Activated T-helper 2 cell treated with anti-CD3 and anti-CD28 coated beads, Interferon-gamma antibody, Interleukin-2, Interleukin-4, amounts not matched to agents 10 μg/mL and 5 μg/mL and 100 μg/mL, durations not matched to agents 14 hours and 24 hours and 36 hours (primary cell): ENCODE measurements at regions not wholly inside any gene's neighbourhood (a gene's known extent, or its start where the extent isn't known, plus 50 kb on each side); places are given as distances from the start of the nearest gene placed in this dataset.

Source experiments
- DNase-seq: peaks from one replicate; pipeline ENCODE4 v3.0.0; 2021; ENCODE audit warnings: low spot score
- H3K27ac Mint-ChIP-seq: one replicate; pipeline ENCODE4 v1.8.0; 2021; ENCODE audit warnings: mixed read lengths
- H3K27me3 Mint-ChIP-seq: one replicate; pipeline ENCODE4 v1.8.0; 2021; ENCODE audit warnings: low read depth, mixed read lengths
- H3K36me3 Mint-ChIP-seq: one replicate; pipeline ENCODE4 v1.8.0; 2021; ENCODE audit warnings: low read depth, mixed read lengths
- H3K4me1 Mint-ChIP-seq: one replicate; pipeline ENCODE4 v1.8.0; 2021; ENCODE audit warnings: low read depth, mixed read lengths
- H3K4me3 Mint-ChIP-seq: one replicate; pipeline ENCODE4 v1.8.0; 2021; ENCODE audit warnings: low read depth, mild to moderate bottlenecking, moderate library complexity, mixed read lengths
- H3K9me3 Mint-ChIP-seq: one replicate; pipeline ENCODE4 v1.8.0; 2021; ENCODE audit warnings: mixed read lengths
- intact Hi-C: fragments of 100-400 bp; cut with micrococcal nuclease; formaldehyde crosslinking; loops from one replicate; pipeline ENCODE4 v1.15.1; 2023

DNA sequence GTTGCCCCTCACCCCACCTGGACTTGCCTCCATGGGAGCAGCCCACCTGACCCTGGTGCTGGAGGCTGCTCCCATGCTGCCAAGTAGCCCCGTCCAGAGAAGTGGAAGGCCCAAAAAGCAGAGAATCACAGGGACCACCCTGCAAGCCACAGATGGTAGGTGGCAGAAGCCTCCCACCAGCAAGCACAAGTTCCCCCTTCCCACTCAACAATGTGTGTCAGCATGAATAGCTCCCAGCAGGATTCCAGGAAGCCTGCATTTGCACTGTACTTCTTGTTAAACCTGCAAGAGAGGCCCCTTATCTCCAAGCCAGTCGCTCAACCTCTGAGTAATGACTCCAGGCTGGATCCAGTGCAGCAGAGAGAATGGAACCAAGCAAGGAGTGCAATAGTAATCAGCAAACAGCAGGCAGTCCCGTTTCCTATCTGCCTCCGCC is 180.8 kb upstream of the CST7 start:
- Mint-ChIP-seq H3K36me3 (no peaks in the 10 kb centered on the region), H3K27me3 (peaks cover 6% of the 10 kb centered on the region), H3K4me3 (no peak overlapping the region), H3K9me3 (no peaks in the 10 kb centered on the region), H3K27ac (no peak overlapping the region), H3K4me1 (no peaks in the 10 kb centered on the region)
- DNase-seq = no peak
- intact Hi-C loops = no loop called here

DNA sequence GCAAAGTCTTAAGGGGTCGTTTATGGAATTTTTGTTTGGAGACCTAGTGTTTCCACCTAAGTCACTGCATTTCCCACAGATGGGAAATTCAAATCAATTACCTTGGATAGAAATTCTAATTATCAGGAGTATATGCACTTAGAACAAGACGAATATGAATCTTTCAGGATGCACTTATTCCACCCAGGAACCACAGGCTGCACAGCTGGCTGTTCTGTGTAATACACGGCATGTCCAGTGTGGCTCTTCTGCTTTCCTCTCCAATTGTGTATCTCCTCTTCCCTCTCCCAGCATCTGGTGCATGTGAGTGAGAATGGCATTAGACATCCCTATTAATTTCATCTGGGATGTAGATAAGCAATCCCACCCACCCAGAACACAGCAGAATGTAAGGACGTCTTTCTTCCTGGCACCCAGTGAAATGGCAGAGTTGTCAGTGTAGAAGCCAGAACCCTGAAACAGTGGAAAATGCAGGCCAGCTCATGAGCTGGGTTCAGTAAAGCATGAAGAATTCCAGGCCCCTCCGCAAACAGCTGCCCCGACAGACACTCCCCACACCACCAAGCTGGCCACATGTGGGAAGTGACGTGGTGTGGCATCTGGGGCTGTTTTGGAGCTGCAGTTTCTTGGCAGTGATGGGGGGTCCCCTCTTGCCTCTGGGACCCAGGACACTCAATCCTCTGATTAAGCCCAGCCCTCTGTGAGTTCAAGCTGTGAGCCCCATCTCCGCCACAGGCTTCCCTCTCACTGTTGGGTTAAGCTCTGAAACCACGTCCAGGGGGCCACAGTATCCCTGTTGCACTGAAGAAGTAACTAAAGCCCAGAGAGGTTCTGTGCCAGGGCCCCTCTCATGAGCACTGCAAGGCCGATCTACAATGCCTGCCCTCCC is 180.1 kb upstream of the CST7 start:
- Mint-ChIP-seq H3K4me3 (no peak overlapping the region), H3K9me3 (no peaks in the 10 kb centered on the region), H3K4me1 (peaks cover 6% of the 10 kb centered on the region), H3K27me3 (peaks cover 6% of the 10 kb centered on the region), H3K36me3 (no peaks in the 10 kb centered on the region), H3K27ac (no peak overlapping the region)
- DNase-seq = no peak
- intact Hi-C loops = no loop called here

DNA sequence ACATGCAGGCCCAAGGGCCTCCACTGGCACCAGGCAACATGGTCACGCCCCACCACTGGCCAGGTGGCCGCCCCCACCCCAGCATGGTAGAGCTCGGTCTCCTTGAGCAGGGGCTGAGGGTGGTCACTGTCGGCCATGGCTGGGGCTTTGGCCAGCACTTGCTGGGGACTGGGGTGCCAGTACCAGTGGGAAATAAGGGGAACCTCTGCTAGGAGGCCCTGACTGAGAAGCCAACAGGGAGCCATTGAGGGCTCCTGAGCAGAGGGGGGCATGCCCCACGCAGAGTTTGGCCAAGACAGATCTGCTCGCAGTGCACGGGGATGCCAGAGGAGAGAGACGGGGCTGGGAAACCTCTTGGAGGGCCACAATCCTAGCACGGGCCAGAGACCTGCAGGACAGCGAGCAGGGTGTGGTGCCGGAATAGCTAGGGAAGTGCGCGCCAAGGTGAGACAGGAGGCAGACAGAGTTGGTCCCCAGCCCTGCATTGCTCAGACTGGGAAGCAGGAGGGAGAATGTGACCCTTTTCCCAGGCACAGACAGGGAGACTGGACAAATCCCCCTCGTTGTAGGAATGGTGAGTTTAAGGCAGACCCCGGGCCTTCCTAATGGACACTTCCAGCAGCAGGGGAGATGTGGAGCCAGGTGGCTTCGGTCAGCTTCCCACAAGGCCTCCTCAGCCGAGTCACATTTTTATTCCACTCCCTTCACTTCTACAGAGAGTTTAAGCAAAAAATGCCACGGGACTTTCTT is 179.0 kb upstream of the CST7 start:
- H3K4me1 Mint-ChIP-seq = peaks cover 6% of the 10 kb centered on the region
- no peak overlapping the region for H3K4me3 Mint-ChIP-seq
- H3K36me3 Mint-ChIP-seq = no peaks in the 10 kb centered on the region
- intact Hi-C loops = no loop called here
- H3K27me3 Mint-ChIP-seq = peaks cover 8% of the 10 kb centered on the region
- no peak overlapping the region for H3K27ac Mint-ChIP-seq
- H3K9me3 Mint-ChIP-seq = peaks cover 7% of the 10 kb centered on the region
- no peak for DNase-seq

DNA sequence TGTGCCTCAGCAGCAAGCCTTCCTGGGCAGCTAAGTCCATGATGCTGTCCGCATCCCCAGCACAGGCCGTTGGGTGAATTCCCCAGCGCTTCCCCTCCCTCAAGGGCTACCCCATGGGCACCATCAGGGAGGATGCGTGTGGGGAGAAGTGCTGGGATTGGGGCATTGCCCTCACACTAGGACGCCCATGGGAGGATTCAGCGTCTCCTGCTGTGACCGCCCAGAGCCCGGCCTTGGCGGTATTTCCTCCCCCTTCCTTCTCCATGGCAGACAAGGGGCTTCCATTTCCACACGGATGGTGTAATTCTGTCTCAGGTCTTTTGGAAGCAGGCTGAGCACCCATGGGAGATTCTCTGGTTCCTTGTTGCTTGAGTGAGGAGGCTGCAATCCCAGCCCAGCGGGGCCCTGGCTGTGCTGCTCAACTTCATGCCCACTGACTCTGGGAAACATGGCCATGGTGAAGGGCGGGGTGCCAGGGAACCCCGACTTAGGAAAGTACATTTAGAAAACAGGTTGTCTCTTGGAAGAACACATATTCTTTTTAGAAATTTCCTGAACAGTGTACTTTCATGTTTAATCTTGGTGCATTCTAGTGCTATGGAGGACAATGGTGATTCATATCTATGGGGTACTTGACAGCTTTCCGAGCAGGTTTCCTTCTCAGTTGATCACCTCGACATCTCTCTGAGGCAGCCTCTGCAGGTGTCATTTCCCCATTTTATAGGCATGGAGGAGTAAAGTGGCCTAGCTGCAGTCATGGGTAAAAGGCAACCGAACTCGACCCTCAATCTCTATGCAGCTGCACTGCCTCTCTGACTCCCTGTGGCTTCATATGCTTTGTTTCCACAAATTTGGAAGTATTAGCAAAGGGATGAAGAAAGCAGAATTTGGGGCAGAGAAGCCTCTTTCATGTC is 178.2 kb upstream of the CST7 start:
- Mint-ChIP-seq H3K9me3 (peaks cover 13% of the 10 kb centered on the region), H3K4me3 (no peak overlapping the region), H3K27me3 (peaks cover 8% of the 10 kb centered on the region), H3K4me1 (peaks cover 6% of the 10 kb centered on the region), H3K27ac (no peak overlapping the region), H3K36me3 (no peaks in the 10 kb centered on the region)
- no peak for DNase-seq
- intact Hi-C loops = no loop called here

- peaks cover 13% of the 10 kb centered on the region for H3K9me3 Mint-ChIP-seq
- DNase-seq = no peak
- H3K36me3 Mint-ChIP-seq = no peaks in the 10 kb centered on the region
- peaks cover 6% of the 10 kb centered on the region for H3K4me1 Mint-ChIP-seq
- intact Hi-C loops = no loop called here
- H3K4me3 Mint-ChIP-seq = no peak overlapping the region
- H3K27me3 Mint-ChIP-seq = peaks cover 13% of the 10 kb centered on the region
- no peak overlapping the region for H3K27ac Mint-ChIP-seq
These were observed 177.5 kb upstream of the CST7 start for GRCh38 chr20:24771542-24772061.

DNA sequence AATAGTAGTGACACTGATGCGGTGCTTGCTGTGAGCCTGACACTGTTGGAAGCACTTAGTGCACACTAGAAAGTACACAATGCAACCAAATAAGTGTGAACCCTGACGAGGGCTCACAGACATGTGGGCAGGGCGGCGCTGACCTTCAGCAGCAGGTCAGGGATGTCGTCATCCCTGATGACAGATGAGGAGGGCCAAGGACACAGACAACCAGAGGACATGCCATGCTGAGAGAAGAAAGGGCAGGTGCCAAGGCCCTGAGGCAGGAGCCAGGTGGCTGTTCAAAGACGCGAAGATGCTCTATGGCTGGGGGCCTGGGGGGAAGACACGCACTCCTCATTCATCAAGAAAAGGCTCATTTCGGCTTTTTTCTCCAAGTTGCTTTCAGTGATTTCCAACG is 176.4 kb upstream of the CST7 start:
- Mint-ChIP-seq H3K4me3 (no peak overlapping the region), H3K36me3 (no peaks in the 10 kb centered on the region), H3K9me3 (peaks cover 13% of the 10 kb centered on the region), H3K4me1 (peaks cover 6% of the 10 kb centered on the region), H3K27me3 (peaks cover 16% of the 10 kb centered on the region), H3K27ac (no peak overlapping the region)
- intact Hi-C loops = no loop called here
- DNase-seq = no peak

DNA sequence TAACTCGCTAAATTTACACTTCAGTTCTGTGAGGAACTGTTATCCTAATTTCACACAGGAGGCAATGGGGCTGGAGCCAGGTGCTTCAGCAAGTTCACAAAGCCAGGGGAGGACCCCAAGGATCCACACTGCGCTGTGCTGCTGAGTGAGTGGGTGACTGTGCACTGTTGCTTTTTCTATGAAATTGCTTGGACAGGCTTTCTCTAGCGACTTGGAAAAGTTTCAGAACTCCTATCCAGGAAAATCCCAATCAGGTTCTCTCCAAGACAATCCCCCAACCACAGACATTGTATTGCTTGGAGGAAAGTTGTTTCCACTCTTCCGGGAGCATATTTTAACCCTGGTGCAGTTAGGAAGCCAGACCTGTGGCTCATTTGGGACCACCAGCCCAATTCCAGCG is 175.9 kb upstream of the CST7 start:
- Mint-ChIP-seq H3K4me1 (peaks cover 6% of the 10 kb centered on the region), H3K4me3 (no peak overlapping the region), H3K9me3 (peaks cover 13% of the 10 kb centered on the region), H3K27ac (no peak overlapping the region), H3K36me3 (no peaks in the 10 kb centered on the region), H3K27me3 (peaks cover 19% of the 10 kb centered on the region)
- intact Hi-C loops = no loop called here
- no peak for DNase-seq

DNA sequence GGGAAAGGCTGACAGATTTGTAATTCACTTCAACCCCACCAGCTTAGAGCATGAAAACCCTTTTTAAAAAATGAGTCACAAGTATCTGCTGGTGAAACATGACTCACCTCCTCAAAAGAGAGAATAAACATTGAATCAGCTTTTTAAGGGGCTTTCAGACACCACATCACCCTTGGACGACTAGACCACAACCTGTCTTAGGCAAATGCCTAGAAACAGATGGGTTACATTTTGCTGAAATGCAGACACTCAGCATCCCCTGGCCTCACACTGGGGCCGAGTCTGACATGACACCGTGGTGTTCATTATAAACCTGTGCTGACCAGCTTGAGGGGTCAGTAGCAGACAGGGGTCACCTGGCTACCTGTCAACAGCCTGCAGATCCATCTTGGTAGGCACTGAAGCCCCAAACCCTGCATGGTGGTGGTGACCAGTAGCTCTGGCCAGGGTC is 175.3 kb upstream of the CST7 start:
- H3K36me3 Mint-ChIP-seq = no peaks in the 10 kb centered on the region
- no peak for DNase-seq
- intact Hi-C loops = no loop called here
- peaks cover 13% of the 10 kb centered on the region for H3K9me3 Mint-ChIP-seq
- H3K27me3 Mint-ChIP-seq = peaks cover 20% of the 10 kb centered on the region
- peaks cover 6% of the 10 kb centered on the region for H3K4me1 Mint-ChIP-seq
- no peak overlapping the region for H3K27ac Mint-ChIP-seq
- H3K4me3 Mint-ChIP-seq = no peak overlapping the region

DNA sequence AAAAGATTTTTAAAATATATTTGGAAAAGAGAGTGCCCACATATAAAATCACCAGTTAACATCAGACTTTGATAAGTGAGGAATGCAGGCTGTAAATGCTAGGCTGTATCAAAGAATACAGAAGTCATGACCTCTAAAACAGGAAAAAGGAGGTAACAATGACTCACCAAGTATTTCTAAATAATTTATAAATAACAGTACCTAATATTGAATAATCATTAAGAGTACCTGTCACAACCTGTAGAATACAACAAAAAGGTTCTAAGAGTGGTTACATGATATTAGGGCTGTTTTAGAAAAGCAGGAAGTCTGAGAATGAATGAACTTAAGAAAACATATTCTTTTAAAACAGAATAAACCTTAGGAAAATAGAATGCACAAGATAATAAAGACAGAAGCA is 173.1 kb upstream of the CST7 start:
- peaks cover 6% of the 10 kb centered on the region for H3K4me1 Mint-ChIP-seq
- H3K9me3 Mint-ChIP-seq = peaks cover 13% of the 10 kb centered on the region
- H3K4me3 Mint-ChIP-seq = no peak overlapping the region
- H3K27me3 Mint-ChIP-seq = peaks cover 24% of the 10 kb centered on the region
- intact Hi-C loops = no loop called here
- H3K27ac Mint-ChIP-seq = no peak overlapping the region
- H3K36me3 Mint-ChIP-seq = no peaks in the 10 kb centered on the region
- DNase-seq = no peak

- no peaks in the 10 kb centered on the region for H3K36me3 Mint-ChIP-seq
- H3K9me3 Mint-ChIP-seq = peaks cover 13% of the 10 kb centered on the region
- H3K4me3 Mint-ChIP-seq = no peak overlapping the region
- no peak overlapping the region for H3K27ac Mint-ChIP-seq
- peaks cover 6% of the 10 kb centered on the region for H3K4me1 Mint-ChIP-seq
- H3K27me3 Mint-ChIP-seq = peaks cover 24% of the 10 kb centered on the region
- DNase-seq = no peak
- intact Hi-C loops = no loop called here
These were observed 172.3 kb upstream of the CST7 start for GRCh38 chr20:24776755-24777271.

DNA sequence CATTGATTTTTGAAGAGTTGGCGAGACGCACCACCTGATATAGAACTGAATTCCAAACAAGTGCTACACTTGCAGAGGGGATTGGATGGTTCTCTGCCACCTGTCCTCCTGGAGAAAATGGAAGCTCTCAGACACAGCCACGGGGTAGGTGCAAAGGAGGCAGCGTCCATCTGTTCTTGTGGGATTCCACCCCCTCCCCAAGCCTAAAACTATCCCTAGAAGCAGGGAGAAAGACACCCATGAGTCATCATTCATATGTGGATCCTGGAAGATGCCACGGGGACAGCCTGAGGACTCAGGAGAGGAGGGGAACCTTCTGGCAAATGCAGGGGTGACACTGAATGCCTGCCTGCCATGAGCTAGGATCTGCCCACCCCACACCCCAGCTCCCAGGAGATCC is 171.3 kb upstream of the CST7 start:
- no peak for DNase-seq
- intact Hi-C loops = no loop called here
- peaks cover 13% of the 10 kb centered on the region for H3K9me3 Mint-ChIP-seq
- peaks cover 22% of the 10 kb centered on the region for H3K27me3 Mint-ChIP-seq
- peaks cover 6% of the 10 kb centered on the region for H3K4me1 Mint-ChIP-seq
- no peak overlapping the region for H3K27ac Mint-ChIP-seq
- no peaks in the 10 kb centered on the region for H3K36me3 Mint-ChIP-seq
- no peak overlapping the region for H3K4me3 Mint-ChIP-seq

- intact Hi-C loops = no loop called here
- Mint-ChIP-seq H3K36me3 (no peaks in the 10 kb centered on the region), H3K4me3 (no peak overlapping the region), H3K27me3 (peaks cover 22% of the 10 kb centered on the region), H3K9me3 (peaks cover 13% of the 10 kb centered on the region), H3K27ac (no peak overlapping the region), H3K4me1 (peaks cover 3% of the 10 kb centered on the region)
- DNase-seq = no peak
These were observed 170.5 kb upstream of the CST7 start for GRCh38 chr20:24778585-24779031.
